ENCODE measurements at regions not wholly inside any gene's neighbourhood (a gene's known extent, or its start where the extent isn't known, plus 50 kb on each side); places are given as distances from the start of the nearest gene placed in this dataset.

GRCh38 chr12:46470036-46470627 lies 97.6 kb upstream of the SLC38A2 start:
- no peak for TF ChIP-seq CTCF (IDR thresholded peaks at IDR 0.05)
- no peak for TF ChIP-seq POLR2A (IDR thresholded peaks at IDR 0.05)
- no peak for TF ChIP-seq POLR2AphosphoS5 (IDR thresholded peaks at IDR 0.05)
